Body of pancreas (tissue), 4 donors: ENCODE measurements at regions not wholly inside any gene's neighbourhood (a gene's known extent, or its start where the extent isn't known, plus 50 kb on each side); places are given as distances from the start of the nearest gene placed in this dataset.

Source experiments
- CTCF ChIP-seq, 7 experiments: fragments of 450-650 bp in 4 of 7; fragments of 200-600 bp in 3 of 7; sonication (generic) in 3 of 7; IDR thresholded peaks; one replicate each; pipeline ENCODE4 v1.5.1; 2016 to 2019; ENCODE audit warnings: antibody characterized with exemption in 7 of 7
- POLR2A ChIP-seq, 3 donors: fragments of 450-650 bp; IDR thresholded peaks; one replicate each; pipeline ENCODE4 v1.6.1; 2016; ENCODE audit warnings: antibody characterized with exemption in 3 of 3, mild to moderate bottlenecking in 2 of 3

DNA sequence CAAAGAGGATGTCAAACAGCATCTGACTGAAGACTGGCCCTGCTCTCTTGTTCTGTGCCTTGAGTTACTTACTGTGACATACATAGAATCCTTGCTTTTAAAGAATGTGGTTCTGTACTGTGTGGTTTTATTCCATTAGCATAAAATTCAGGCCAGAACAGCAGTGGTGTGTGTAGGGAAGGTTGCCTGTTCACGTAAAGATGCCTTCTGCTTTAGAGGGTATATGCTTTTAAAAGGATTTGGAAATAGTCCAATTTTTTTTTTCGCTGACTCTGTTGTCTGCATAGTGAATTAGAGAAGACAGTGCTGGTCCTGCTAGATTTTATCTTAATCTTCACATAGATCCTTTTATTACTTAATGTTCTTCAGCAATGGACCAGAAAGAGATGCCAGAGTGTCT lies 470.8 kb upstream of the SEMA3A start:
- no peak for TF ChIP-seq CTCF (IDR thresholded peaks at IDR 0.05)
- no peak for TF ChIP-seq POLR2A (IDR thresholded peaks at IDR 0.05)
